GM23338 (cell line): ENCODE measurements at regions not wholly inside any gene's neighbourhood (a gene's known extent, or its start where the extent isn't known, plus 50 kb on each side); places are given as distances from the start of the nearest gene placed in this dataset.

ENCODE experiments used
- ATAC-seq: fragments of 200-7000 bp; cut with Tn5 transposase; 3 replicates; pipeline ENCODE4 v1.9.1; 2020
- DNase-seq: peaks from one replicate; pipeline ENCODE4 v3.0.0-alpha.2; 2015; ENCODE audit warnings: low spot score
- H2AFZ ChIP-seq: fragments of 200-600 bp; sonication (generic); 2 replicates; pipeline ENCODE4 v1.8.0; 2016; ENCODE audit warnings: antibody characterized with exemption, mild to moderate bottlenecking, moderate library complexity
- H3F3A ChIP-seq: fragments of 200-600 bp; sonication (generic); replicated peaks from 2 replicates; pipeline ENCODE4 v1.8.0; 2017; ENCODE audit warnings: antibody characterized with exemption, mixed run types, low read depth
- H3K27ac ChIP-seq: fragments of 200-600 bp; sonication (generic); 2 replicates; pipeline ENCODE4 v1.6.1; 2016; ENCODE audit warnings: low read depth
- H3K27me3 ChIP-seq: fragments of 200-600 bp; sonication (generic); 2 replicates; pipeline ENCODE4 v1.8.0; 2016; ENCODE audit warnings: mild to moderate bottlenecking, mixed run types, moderate library complexity; ENCODE audit not compliant: insufficient read depth
- H3K36me3 ChIP-seq: fragments of 200-600 bp; sonication (generic); 2 replicates; pipeline ENCODE4 v1.8.0; 2016; ENCODE audit warnings: mild to moderate bottlenecking; ENCODE audit not compliant: insufficient read depth
- H3K4me1 ChIP-seq: fragments of 200-600 bp; sonication (generic); 2 replicates; pipeline ENCODE4 v1.8.0; 2016; ENCODE audit warnings: mild to moderate bottlenecking, moderate library complexity; ENCODE audit not compliant: insufficient read depth
- H3K4me2 ChIP-seq: fragments of 200-600 bp; sonication (generic); 2 replicates; pipeline ENCODE4 v1.7.1; 2017; ENCODE audit warnings: mixed run types
- H3K4me3 ChIP-seq: fragments of 200-600 bp; sonication (generic); 2 replicates; pipeline ENCODE4 v1.6.1; 2016; ENCODE audit warnings: mixed run types
- H3K79me2 ChIP-seq: fragments of 200-600 bp; sonication (generic); replicated peaks from 2 replicates; pipeline ENCODE4 v1.8.0; 2017; ENCODE audit warnings: mild to moderate bottlenecking; ENCODE audit not compliant: insufficient read depth
- H3K9me2 ChIP-seq: fragments of 200-600 bp; sonication (generic); 2 replicates; pipeline ENCODE4 v1.8.0; 2017; ENCODE audit not compliant: insufficient read depth
- H4K20me1 ChIP-seq: fragments of 200-600 bp; sonication (generic); replicated peaks from 2 replicates; pipeline ENCODE4 v1.8.0; 2017; ENCODE audit warnings: mild to moderate bottlenecking; ENCODE audit not compliant: insufficient read depth
- H3K27ac Mint-ChIP-seq: 2 replicates; pipeline ENCODE4 v1.8.0; 2020; ENCODE audit warnings: inconsistent platforms, mild to moderate bottlenecking, moderate library complexity, mixed read lengths
- H3K27me3 Mint-ChIP-seq: 3 replicates; pipeline ENCODE4 v1.8.0; 2022; ENCODE audit warnings: low read depth, mild to moderate bottlenecking, moderate library complexity, mixed read lengths, inconsistent platforms; ENCODE audit not compliant: insufficient read depth, poor library complexity
- H3K36me3 Mint-ChIP-seq: 3 replicates; pipeline ENCODE4 v1.8.0; 2021; ENCODE audit warnings: low read depth, mild to moderate bottlenecking, inconsistent platforms, moderate library complexity, mixed read lengths
- H3K4me1 Mint-ChIP-seq: 3 replicates; pipeline ENCODE4 v1.8.0; 2020; ENCODE audit warnings: mild to moderate bottlenecking, inconsistent platforms, mixed read lengths
- H3K4me3 Mint-ChIP-seq: 3 replicates; pipeline ENCODE4 v1.8.0; 2021; ENCODE audit warnings: moderate library complexity, mild to moderate bottlenecking, inconsistent platforms, mixed read lengths
- H3K9me3 Mint-ChIP-seq: 3 replicates; pipeline ENCODE4 v1.8.0; 2020; ENCODE audit warnings: moderate library complexity, mild to moderate bottlenecking, inconsistent platforms, mixed read lengths
- ETS1 ChIP-seq: IDR thresholded peaks from 2 replicates; pipeline ENCODE4 v1.6.1; 2016; ENCODE audit warnings: antibody characterized with exemption
- EZH2 ChIP-seq: fragments of 200-600 bp; sonication (generic); IDR thresholded peaks from one replicate; pipeline ENCODE4 v1.8.0; 2017; ENCODE audit warnings: antibody characterized with exemption, mild to moderate bottlenecking, low read depth; ENCODE audit not compliant: unreplicated experiment
- EZH2phosphoT487 ChIP-seq: fragments of 200-600 bp; sonication (generic); IDR thresholded peaks from one replicate; pipeline ENCODE4 v1.8.1; 2018; ENCODE audit warnings: antibody characterized with exemption; ENCODE audit not compliant: unreplicated experiment
- JUNB ChIP-seq: IDR thresholded peaks from one replicate; pipeline ENCODE4 v1.6.1; 2016; ENCODE audit warnings: antibody characterized with exemption; ENCODE audit not compliant: unreplicated experiment
- REST ChIP-seq: IDR thresholded peaks from one replicate; pipeline ENCODE4 v1.6.1; 2018; ENCODE audit warnings: antibody characterized with exemption; ENCODE audit not compliant: unreplicated experiment
- STAT1 ChIP-seq: IDR thresholded peaks from one replicate; pipeline ENCODE4 v1.6.1; 2016; ENCODE audit warnings: antibody characterized with exemption; ENCODE audit not compliant: unreplicated experiment
- ZNF114 ChIP-seq: fragments of 250-450 bp; sonication (Bioruptor Pico); IDR thresholded peaks from 2 replicates; pipeline ENCODE4 v1.5.0; 2020; ENCODE audit warnings: mild to moderate bottlenecking, moderate library complexity
- ZNF331 ChIP-seq: fragments of 250-450 bp; sonication (Bioruptor Pico); IDR thresholded peaks from 2 replicates; pipeline ENCODE4 v1.5.0; 2020; ENCODE audit warnings: low read depth, mild to moderate bottlenecking, moderate library complexity
- ZNF462 ChIP-seq: fragments of 250-450 bp; sonication (Bioruptor Pico); IDR thresholded peaks from 2 replicates; pipeline ENCODE4 v1.5.0; 2020; ENCODE audit warnings: mild to moderate bottlenecking, moderate library complexity

DNA sequence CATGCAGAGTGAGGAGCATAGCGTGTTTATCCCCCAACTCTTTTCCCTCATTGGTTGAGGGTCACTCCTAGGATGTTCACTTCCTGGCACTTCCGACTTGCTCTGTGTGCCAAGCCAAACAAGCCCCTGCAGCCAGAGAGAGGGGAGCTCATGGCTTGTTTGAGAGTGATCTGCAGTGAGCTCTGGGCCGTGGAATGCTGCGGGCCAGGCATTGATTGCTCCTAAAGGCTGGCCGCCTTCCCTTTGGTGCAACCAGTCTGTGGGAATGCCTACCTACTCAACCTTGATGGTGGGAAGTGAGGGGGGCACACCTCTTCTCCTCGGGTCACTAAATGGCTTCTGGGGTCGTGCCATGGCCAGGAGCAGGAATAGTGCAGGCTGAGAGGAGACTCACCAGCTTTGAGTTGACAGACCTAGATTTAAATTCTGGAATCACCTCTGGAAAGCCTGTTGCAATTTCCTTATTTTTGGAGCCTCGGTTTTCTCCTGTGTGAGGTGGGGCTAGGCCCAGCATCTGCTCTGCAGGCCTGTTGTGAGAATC lies 152.0 kb upstream of the STX18 start:
- no peak for TF ChIP-seq ZNF114 (CRISPR knock-in tag)
- no peak for TF ChIP-seq STAT1
- no peak for TF ChIP-seq EZH2phosphoT487
- no peak for TF ChIP-seq JUNB
- no peak for TF ChIP-seq REST
- no peak for TF ChIP-seq ETS1
- TF ChIP-seq ZNF462 = no peak
- TF ChIP-seq EZH2 = no peak
- no peak for TF ChIP-seq ZNF331 (CRISPR knock-in tag)
- Histone ChIP-seq H3K27me3 (no peaks in the 10 kb centered on the region), H2AFZ (no peak overlapping the region), H3F3A (no peaks in the 10 kb centered on the region), H3K4me3 (no peak overlapping the region), H3K36me3 (no peaks in the 10 kb centered on the region), H4K20me1 (peaks cover 4% of the 10 kb centered on the region; the same call in 1 of the 2 replicates), H3K9me2 (peaks cover 11% of the 10 kb centered on the region), H3K4me1 (peaks cover 9% of the 10 kb centered on the region; the same call in 1 of the 2 replicates), H3K27ac (no peak overlapping the region), H3K4me2 (no peak overlapping the region), H3K79me2 (no peaks in the 10 kb centered on the region)
- Mint-ChIP-seq H3K9me3 (no peaks in the 10 kb centered on the region), H3K36me3 (peaks cover 10% of the 10 kb centered on the region; the same call in 2 of the 3 replicates), H3K27me3 (peaks cover 15% of the 10 kb centered on the region), H3K4me1 (peaks cover 15% of the 10 kb centered on the region), H3K27ac (no peak overlapping the region; the same call in 1 of the 2 replicates), H3K4me3 (no peak overlapping the region)
- DNase-seq (no peak), ATAC-seq (peak; percentile 52)
